NCI-H2196 treated with DMSO at 0.1 percent for 48 hours (cell line): ENCODE measurements at regions not wholly inside any gene's neighbourhood (a gene's known extent, or its start where the extent isn't known, plus 50 kb on each side); places are given as distances from the start of the nearest gene placed in this dataset.
"Not testable (repeated sequence)": the region's sequence is repeated elsewhere in the genome, so short reads cannot be mapped to it uniquely, and the experiment has no call there.

Experiments
- DNase-seq: peaks from one replicate; lab custom pipeline; 2025; ENCODE audit not compliant: unreplicated experiment; lab: John Stamatoyannopoulos, UW

DNA sequence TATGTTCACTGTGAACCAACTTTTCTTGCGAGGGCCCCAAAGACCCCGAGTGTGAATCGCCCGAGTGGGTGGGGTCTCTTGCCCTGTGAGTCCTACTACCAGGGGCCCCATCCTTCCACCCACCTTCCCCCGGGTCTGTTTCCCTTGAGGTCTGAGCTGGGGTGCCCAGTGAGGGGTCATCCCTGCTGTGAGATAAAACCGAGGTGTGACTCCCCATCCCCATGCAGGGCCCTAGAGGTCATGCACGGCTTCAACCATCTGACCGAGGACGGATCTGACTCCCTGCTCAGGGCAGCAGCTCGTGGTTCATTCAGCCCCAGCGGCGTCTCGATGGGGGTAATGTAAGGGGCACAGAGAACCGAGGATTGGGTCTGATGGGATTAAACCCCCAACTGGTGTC lies 103.1 kb upstream of the SULF2 start:
- no peak for DNase-seq

DNA sequence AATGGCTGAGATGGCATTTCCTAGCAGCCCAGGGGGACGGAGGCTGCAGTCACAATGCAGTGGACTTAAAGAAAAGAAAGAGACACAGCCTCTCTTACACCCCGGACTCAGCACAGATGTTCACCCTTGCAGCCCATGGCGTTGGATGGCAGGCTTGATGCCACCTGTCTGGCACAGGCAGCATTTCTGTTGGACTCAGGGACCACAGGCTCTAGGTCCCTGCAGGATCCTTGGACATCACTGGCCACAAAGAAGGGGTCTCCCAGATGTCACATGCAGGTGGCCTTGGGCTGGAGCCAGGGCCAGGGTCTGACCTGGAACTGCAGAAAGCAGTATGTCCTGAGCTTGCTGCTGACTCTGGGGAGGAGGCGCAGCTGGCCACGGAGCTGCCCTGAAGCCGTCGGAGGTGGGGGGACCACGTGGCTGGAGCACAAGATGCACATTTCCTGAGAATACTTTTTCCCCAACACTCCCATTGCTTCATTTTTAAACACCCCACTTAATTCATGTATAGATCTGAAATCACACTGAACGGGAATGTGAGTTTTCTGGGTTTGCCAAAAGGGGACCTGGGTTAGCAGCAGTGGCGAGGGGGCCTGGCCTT lies 102.3 kb upstream of the SULF2 start:
- no peak for DNase-seq

DNA sequence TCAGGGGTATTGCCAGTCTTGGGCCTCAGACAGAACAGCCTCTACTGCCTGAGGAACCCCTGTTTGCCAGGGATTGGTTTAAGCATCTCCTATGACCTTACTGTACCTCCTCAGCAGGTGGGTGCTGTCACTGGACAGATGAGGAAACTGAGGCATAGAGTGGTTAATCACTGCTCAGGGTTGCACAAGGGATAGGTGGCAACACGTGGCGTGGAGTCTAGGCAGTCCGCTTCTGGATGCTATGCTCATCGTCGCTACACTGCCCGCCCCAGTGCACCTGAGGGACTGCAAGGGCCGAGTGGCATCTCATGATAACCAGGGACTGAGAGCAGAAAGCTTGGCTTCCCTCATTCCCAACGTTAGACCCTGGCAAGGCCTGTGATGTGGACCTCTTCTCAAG lies 101.8 kb upstream of the SULF2 start:
- no peak for DNase-seq

DNA sequence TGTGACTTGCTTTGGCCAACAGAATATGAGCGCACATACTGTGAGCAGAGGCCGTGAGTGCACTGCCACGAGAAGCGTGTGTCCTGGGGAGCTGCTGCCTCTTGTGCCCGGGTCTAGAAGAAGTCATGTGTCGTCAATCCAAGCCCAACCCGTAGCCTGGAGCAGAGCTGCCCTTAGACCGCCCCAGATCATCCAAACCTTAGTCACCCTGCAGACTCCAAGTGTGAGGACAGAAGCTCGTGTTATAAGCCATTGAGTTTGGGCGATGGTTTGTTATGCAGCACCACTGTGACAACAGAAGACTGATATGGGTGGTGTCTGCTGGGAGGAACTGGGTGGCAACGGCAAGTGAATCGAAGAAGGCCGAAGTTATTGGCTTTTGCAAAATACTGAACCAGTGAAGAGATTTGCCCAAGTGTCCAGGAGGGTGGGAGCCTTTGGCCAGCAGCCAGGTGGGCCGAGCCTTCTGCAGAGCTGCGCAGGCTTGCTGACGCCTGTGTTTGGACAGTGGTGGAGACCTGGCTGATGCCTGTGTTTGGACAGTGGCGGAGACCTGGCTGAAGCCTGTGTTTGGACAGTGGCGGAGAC lies 101.3 kb upstream of the SULF2 start:
- DNase-seq = peak; percentile 32

DNA sequence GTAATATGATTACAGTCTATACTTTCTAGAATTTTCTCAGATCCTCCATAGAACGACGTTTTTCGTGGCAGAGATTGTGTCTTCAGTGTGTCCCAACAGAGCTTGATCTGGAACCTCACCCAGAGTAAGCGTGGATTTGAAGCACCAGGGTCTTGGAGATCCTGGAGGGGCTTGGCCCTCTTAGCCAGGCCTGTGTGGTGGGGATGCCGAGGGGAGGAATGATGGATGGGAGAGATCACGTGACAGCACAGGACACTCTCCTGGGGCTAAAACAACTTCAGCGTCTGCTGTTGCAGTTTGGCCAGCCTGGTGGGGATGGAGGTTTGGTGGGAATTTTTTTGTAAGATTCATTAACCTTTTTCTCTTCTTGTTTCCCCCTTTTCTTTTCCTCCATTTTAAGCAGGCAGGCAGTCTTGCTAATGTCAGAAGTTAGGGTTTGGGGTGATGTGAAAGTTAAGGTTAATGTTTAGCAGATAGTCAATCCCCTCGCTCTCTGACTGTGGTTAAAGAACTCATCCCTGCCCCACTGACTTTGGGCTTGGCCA lies 100.7 kb upstream of the SULF2 start:
- no peak for DNase-seq

DNA sequence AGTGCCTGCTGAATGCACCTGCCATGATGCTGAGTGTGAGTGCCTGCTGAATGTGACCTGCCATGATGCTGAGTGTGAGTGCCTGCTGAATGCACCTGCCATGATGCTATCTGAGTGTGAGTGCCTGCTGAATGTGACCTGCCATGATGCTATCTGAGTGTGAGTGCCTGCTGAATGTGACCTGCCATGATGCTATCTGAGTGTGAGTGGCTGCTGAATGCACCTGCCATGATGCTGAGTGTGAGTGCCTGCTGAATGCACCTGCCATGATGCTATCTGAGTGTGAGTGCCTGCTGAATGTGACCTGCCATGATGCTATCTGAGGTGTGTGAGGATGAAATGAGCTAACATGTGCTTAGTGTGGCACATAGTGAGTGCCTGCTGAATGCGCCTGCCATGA lies 98.7 kb upstream of the SULF2 start:
- not testable (repeated sequence) for DNase-seq

DNA sequence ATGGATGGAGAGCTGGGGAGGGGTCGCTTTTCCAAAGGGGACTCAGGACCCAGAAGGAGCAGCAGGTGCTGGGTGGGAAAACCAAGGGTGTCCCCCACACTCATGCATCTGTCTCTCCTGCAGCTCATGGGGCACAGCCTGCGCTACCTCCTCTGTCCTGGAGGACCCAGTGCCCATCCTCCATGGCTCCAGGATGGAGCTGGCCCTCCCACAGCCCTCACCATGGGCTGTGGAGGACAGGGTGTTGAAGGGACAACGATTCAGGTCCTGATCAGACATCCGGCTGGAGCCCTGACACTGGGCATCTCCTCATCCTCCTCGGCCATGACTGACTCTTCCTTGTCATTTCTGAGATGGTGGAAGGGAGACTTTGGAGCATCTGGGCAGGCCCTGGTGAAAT lies 97.9 kb upstream of the SULF2 start:
- no peak for DNase-seq

DNA sequence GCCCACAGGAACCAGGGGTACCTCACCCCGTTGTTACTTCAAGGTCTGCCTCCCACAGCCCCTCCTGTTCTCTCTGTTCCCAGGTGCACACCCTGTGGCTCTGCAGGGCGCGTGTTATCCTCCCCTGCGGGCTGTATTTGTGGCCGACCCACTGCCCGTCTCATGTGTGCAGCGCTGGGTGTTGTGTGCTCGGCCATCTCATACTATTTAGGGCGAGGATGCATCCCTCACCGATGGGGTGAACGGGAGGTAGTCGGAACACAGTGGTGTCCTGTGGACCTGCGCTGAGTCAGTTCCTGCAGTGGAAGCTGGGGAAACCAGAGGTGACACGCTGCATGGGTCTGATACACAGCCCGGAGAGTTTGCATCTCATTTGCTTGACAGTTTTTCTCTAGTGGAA lies 94.5 kb upstream of the SULF2 start:
- no peak for DNase-seq

DNA sequence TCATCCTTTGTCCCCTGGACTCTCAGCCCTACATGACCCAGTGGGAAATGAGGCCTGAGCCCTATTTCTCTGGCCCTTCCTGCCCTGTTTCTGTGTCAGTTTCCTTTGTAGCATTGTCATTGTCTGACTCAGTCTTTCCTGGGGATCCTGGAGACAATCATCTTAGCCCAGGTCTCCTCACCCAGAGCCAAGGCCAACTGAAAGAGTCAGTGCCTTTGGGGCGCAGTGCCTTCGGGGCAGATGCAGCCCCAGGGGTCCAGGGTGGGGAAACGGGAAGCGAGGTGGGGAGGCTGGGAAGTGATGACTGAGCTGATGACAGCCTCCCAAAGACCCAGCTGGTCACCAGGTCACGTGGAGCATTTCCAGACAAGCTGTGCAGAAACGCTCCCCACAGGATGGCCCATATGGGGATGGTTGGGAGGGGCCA lies 93.3 kb upstream of the SULF2 start:
- no peak for DNase-seq

DNA sequence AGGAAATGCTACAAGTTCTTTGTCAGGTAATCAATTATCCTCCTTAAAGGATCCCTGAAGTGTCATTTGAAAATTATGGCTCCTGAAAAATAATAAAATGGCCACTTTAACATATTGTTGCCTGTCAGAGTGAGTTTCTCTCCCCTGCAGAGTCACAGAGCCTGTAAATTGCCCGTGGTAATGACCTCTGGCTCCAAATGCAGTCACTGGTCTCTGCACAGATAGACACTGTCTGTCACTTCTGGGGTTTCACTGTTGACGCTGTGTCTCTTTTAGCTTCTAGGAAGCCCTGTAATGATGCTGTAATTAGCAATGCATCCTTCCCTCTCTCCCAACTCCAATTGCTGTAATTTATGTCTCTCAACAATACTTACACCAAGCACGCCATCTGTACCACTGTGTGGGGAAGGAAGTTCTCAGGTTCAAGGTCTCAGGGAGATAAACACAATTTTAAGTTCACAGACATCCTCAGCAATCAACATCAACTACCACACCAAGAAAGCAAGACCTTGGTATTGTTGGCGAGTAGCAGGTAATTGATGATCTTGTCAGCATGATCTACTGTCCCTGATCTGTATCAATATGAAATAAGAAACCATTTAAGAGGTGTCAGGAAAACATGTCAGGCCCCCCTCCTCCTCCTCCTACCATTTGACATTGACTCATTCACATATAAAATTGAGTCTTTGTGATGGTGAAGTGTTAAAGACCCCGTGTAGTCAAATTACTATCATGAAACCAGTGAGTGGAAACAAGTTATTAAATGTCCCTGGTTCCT lies 91.2 kb upstream of the SULF2 start:
- no peak for DNase-seq

DNA sequence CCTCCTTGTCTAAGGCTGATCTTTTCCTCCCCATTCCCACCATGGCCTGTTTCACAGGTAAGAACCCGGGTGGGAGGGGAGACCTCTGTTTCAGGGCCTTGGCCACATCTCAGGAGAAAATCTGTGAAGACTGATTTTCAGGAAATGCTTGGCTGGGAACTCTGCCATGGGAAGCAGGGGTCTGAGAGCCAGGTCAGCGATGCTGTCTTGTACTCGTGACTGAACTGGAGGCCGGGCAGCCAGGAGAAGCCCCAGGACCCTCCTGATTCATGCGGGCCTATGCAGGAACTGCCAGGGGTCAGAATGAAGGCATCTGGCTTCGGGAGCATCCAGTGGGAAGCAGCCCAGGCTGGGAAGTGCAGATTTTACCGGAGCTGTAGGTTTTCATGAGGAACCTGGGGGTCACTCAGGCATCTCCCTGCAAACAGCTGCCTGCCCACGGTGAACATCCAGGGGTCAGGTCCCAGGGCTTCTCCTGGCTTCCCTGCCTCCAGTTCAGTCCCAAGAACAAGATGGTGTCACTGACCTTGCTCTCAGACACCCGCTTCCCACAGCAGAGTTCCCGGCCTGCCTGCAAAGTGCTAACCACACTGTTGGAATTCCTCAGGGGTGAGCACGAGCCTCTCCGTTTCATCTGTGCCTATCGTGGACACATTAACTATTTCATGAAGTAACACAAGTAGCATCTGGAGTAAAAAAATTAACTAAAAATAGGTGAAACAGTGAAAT lies 90.2 kb upstream of the SULF2 start:
- DNase-seq = no peak

DNA sequence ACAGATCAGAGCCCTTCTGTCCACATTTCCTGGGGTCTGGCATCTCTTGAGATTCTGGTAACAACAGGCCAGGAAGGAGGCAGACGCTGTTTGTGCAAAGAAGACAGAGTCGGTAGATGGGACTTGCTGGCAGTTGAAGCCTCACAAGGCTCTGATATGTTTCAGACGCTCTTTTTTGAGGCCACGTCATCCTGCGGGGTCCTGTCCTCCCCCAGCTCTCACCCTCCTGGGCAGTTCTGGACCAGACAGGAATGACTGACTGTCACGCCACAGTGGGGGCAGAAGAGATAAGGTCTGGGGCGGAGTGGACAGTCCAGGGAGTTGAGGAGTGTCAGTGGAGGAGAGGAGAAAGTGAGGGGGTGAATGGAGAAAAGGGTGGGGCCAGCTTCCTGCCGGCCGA lies 87.1 kb upstream of the SULF2 start:
- DNase-seq = no peak

DNA sequence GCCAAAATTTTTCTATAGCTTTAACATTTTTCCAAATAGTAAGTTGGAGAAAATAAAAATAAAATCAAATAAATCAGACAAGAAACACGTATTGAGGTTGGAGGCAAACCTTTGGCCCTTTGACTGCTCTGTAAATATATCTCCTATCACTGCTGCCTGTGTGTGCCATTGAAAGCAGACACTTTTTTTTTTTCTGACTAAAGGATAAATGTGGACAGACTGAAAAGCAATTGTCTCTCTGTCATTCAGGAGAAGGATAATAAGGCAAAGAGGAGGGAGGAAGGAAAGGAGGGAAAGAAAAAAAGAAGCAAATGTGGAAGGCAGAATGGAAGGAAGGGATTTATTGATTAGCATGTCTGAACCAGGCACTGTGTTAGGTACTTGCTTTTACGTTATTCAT lies 85.2 kb upstream of the SULF2 start:
- no peak for DNase-seq

DNA sequence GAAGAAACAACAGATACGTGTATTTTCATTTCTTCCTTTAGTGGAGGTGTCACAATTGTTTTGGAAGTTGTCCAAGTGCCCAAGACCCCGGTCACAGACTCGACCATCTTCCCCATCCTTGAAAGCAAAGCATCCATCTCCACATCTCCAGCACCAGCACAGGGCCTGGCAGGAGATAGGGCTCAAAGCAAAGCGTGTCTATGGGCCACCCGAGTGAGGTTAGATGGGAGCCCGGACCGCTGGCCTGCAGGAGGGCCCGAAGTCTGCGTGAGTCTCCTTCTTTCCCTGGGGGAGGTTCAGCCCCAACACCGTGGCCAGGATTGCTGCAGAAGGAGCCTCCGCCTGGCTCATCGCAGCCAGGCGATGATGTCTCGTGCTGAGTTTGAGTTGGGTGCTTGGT lies 83.5 kb upstream of the SULF2 start:
- no peak for DNase-seq

DNA sequence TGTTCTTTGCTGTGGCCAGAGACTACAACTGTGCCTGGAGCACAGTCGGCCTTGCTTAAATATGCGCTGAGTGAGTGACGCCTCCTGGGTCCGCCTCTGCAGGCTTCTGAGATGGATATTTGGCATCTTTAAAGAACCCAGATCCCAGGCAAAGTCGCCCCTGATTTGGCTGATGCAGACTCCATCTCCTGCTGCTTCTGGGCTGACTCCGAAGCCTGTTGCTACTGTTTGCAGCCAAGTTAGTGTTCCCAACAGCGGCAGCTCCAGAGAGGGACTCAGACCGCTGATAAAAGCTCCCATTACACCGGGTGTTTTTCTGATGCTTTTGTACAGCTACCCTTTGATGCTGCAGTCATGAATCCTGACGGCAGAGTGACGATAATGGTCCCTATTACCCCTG lies 83.0 kb upstream of the SULF2 start:
- DNase-seq = no peak

DNA sequence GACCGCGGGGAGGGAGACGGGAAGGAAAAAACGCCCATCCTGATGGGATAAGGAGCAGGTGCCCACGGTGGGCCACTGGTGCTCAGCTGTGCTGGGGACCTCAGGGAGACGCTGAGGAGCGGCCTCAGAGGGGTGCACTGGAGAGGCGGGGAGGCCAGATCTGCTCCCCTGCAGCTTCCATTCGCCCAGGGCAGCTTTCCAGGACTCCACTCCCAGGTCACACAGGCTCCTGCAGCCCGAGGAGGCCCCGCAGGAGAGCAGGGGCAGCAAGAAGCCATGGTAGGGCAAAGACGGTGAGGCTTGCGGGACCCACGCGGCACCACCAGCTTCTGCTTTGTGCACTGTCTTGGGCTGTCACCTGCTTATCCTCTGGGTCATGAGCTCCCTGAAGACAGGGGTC lies 82.5 kb upstream of the SULF2 start:
- DNase-seq = no peak

DNA sequence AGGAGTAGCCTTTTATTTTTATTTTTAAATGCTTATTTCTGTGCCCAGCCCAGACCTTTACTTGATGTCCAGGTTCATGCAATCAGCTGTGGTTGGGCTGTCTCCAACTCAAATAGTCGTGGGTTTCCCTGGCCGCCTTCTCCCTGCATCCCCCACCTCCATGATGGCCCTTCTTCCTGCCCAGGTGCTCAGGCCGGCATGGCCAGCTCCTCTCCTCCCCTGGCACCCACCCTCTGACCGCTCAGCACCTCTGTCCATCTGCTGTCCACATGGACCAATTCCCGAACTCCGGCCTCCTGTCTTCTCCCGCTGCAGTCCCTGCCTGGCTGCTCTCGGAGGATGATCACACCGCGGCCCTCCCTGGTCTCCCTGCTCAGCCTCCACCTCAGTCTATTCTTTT lies 81.2 kb upstream of the SULF2 start:
- no peak for DNase-seq

DNA sequence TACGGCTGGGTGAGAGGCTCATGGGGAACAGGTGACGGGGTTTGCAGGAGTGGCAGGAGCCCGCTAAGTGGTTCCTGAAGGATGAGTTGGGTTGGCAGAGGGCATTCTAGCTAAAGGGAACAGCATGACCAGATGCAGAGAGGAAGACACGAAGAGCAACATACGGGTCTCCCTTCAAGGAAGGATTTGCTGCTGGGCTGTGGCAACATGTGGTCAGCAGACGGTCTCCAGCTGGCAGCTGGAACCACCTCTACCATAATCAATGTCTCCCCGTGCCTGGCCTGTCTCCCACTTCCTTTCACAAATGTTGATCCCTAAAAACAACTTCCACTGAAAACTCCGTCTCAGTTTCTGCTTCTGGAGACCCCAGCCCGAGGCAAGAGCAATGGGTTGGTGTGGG lies 80.6 kb upstream of the SULF2 start:
- no peak for DNase-seq

DNA sequence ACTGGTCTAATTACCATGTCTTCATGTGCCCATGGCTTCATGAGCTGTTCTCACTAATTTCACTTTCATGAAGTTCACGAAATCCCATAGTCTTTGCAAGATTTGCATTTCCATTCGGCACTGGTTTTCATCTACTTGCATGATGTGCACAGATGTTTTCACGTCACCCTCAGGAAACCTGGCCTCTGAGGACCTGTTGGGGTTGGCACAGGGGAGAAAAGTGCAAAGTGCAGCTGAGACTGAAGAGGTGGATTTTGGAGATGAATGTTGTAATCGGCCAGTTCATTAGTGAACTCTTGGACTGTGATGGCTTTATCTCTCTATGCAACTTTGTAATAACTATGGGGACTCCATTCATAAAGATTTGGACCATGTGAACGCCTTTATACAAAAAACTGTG lies 80.2 kb upstream of the SULF2 start:
- DNase-seq = no peak

DNA sequence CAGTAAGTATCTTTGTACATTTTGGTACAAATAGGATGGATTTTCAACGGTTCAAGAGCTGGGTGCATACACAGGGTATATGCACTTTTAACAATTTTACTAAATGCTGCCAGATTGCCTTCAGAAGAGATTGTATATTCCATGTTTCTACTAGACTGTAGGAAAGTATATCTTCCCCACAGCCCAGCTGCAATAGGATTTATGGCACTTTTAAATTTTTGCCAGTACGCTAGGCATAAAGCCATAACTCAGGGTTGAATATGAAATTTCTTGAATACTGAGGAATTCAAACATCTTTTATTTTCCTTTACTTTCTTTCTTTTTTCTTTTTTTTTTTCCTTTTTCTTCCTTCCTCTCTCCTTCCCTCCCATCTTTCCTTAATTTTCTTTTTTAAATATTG lies 78.7 kb upstream of the SULF2 start:
- DNase-seq = no peak

DNA sequence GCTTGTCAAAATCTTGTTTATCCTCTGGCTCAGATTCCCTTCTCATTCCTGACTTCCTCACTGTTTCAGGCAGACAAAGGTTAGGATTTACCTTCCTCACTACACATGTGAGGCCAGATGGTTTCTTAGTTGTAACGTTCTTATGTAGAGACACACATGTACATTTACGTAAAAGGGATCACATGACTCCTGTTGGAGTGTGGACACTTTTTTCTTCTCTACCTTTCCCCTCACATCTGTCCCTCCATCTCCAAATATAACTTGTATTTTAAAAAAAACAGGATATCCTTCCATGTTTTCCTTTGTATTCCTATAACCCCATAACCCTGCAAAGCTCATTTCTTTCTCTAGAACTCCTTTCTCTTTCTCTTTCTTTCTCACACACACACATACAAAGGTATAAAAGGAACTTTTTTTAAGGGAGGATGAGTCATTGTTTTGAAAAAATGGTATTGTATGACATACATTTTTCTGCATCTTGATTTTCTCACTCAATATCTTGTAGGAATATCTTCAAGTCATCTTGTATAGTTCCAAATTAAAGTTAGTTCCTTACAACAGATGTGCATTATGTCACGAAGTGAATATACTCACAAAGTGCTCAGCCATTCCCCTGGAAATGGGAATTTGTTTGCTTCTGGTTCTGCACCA lies 78.2 kb upstream of the SULF2 start:
- DNase-seq = no peak
